ENCODE measurements at regions not wholly inside any gene's neighbourhood (a gene's known extent, or its start where the extent isn't known, plus 50 kb on each side); places are given as distances from the start of the nearest gene placed in this dataset.

DNA sequence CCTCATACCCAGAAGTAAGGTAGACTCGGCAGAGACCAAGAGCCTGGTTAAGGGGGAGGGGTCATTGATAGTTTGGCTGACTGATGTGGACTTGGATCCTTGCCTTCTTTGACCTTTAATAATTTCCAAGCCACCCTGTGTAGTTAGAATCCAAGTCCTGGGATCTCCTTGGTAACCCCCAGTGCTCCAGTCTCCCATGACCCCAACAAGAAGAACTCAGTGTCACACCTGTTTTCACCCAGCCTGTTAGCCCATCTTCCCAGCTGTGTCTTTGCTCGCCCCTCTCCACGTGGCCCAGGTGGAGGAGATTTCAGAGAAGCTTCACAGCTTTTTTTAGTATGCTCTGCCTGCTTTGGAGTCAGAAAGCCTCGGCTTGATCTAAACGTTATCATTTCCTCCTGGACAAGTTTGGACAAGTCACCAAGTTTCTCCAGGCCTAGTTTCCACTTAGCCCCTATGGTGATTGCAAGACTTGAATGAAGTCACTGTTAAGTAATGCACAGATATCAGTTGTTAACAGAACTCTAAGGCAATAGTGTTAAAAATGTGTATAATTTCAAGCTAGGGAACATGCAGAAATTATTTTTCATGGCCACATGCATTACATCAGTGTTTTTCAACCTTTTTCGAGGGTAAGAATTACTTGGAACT is 170.0 kb downstream of the TMEM38B start:
- DNase-seq, result no peak

DNA sequence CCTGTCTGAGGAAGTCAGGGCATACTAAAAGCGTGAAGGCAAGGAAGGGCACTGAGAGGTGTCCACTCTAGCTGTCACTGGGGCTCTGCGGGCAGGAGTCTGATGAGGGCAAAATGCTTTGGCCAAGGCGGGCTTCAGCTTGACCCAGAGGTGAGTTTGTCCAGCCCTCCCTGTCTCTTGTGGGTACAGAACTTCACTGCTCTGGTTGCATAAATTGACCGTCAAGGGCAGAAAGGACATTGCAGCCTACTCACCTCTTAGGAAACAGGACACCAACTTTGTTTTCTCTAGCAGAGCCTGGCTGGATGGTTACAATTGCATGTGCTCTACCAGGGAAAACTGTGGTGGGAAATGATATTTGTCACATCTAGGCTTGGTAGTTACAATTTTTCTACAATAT is 170.9 kb downstream of the TMEM38B start:
- no peak for DNase-seq

DNA sequence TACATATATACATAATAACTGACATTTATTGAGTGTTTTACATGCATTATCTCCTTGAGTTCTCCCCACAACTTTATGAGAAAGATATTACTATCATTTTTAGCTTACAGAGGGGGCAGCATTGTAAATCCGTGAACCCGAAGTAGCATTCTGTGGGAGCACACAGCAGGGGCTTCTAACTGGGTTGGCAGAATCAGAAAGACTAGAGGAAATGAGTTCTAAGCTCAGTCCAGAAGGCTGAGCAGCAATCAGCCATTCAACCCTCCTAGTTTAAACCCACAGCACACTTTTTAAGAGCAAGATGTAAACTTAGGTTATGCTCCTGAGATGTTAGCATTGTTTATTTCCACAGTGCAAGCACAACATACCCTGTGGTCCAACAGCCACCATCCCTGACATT is 177.2 kb downstream of the TMEM38B start:
- no peak for DNase-seq

DNA sequence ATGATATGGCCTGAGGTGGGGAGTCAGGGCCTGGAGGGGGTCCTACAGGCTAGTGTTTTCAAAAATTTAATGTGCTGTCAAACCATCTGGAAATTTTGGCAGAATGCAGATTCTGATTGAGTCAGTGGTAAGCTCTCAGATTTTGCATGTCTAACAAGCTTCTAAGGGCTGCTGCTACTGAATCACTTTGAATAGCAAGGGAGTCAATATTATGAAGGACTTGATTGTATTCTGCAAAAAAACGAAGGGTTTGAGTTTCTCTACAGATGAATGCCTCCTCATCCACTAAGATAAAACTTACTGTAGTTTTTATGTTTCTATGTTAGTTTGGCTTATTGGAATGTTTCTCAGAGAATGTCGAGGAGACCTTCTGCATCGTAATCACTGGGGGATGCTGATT is 179.5 kb downstream of the TMEM38B start:
- DNase-seq, result no peak

DNA sequence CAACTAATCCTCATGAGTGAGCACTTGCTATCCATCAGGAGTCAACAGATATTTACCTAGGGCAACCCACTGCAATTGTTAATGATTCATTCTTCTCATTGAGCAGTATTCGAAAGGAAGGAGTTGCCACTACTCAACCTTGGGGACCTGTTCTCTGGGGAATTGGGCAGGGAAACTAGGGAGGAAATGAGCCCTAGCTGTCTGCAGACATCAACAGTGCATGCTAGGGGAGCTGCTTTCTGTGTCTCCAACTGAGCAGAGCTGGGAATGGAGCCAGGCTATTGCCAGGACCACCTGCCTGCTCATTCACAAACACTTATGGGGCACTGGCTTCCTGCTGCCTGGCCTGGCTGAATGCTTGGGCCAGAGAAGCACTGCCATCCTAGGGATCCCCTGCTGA is 183.4 kb downstream of the TMEM38B start:
- no peak for DNase-seq

DNA sequence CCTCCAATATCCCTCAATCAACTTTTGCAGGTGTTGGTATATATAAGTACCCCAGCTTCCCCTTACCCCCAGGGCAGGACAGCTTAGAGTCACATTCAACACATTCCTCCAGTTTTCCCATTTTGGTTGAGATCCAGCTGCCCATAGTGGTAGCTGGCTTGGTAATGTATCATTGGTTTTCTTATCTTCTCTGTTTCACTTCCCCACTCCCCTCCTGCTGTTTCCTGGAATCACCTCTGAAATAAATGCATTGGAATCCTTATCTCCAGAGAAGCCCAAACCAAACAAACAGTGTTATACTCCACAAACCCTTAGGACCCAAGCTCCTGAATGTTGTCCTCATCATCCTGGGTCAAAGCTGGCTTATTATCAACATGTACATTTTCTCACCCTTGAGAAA is 184.8 kb downstream of the TMEM38B start:
- no peak for DNase-seq

DNA sequence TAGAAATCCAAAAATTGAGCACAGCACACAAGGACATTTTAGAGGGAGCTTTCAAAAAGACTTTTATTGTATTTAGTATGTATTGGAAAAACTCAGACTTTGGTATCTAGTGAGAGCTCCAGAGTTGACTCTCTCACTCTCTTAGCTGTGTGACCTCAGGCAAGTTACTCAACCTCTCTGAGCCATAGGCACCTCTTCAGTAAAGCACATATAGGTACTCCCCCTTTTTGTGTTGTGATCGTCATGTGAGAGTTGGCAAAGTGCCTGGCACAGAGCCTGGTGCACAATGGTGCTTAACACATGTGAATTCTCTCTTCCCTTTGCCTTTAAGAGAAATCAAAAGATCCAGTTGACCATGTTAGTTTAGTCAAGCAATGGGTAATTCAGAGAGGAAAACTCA is 186.2 kb downstream of the TMEM38B start:
- DNase-seq, result no peak

DNA sequence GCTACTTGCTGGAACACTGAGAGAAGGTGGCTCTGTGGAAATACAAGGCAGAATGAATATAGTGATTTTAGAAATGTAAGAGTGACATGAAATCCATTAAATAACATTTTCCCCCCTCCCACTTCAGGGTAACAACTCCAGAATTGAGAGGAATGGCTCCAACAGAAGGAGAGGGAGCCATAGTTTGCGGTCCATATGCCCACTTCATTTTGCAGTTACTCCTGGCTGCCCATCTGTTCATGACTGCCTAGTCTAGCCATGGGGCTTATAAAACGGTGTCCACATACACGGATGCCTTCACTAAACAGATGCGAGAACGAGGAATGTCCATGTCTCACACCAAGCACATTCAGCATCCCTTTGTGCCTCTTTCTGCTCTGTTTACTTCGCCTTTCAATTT is 186.7 kb downstream of the TMEM38B start:
- DNase-seq, result no peak

DNA sequence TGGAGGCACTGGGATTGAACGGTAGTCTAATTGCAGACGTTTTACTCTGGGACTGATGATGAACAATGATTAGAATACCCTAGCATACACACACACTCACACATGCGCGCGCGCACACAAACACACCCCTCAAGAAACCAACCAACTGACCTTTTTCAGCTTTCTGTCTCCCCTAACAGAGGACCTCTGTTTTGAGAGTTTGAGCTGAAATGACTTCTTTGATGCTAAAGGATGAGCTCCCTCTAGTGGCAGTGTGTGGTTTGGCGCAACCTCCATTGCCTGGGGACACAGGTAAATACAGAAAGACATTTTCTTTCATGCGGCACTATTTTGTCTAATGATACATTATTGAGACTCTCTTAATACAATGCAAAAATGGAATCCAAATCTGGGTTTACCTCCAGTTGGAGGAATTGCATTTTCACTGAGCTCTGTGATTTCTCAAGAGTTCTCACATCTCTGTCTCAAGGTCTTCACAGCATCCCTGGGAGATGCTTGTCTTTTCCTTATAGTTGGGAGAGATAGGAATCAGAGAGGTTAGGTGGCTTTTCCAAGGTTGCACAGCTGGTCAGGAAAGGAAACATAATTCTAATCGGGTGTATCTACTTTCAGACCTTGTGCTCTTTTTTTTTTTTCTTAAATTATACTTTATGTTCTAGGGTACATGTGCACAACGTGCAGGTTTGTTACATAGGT is 187.5 kb downstream of the TMEM38B start:
- DNase-seq, result peak; percentile 71 to 81 (median 75)

DNA sequence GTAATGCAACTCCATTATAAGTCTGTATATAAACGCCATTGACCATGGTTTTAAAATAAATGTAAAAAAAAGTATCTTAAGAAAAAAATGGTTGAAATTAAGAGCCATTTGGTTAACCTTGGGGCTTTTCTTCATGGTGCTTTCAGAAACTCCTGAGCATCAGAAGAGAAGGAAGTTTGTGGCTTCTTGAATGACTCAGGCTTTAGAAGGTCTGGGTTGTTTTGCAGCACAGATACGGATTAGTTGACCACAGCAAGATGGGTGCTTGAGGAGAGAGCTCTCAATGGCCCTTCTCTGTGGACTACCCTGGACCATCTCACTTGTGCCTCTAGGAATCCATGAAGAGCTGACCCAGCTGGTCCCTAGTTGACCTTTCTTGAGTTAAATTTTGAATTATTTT is 189.5 kb downstream of the TMEM38B start:
- peak; percentile 25 to 54 (median 31) for DNase-seq

DNA sequence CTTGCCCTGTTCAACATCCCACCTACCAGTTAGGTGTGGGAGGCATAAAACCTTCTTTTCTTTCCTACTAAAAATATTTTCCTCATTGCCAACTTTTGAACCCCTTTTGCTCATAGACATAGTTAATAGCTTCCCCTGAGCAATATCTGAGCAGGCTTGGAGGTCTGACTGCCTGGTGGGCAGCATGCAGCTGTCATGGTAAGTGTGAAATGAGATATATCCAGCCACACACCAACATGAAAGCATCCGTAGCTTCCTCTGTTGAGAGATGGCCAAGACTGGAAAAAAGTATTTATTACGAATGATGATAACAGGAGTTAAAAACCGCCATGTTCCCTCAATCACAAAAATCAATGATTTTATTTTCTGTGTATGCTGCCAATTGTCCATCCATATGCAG is 190.1 kb downstream of the TMEM38B start:
- no peak for DNase-seq

DNA sequence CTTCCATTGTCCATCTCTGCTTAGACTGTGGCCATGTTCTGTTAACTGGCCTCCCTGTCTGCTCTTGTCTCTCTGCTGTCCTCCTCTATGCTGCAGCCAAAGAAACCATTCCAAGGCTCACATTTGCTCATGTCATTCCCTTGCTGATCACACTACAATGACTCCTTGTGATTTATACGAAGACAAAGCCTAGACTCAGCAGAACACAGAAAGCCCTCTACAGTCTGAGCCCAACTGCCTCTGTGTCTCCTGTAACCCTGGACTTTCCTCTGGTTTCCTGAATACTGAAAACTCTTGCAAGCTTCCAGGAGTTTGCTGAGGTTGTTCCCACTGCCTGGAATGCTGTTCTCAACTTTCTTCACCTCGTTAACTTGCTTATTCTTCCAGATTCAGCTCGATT is 191.8 kb downstream of the TMEM38B start:
- DNase-seq, result no peak

DNA sequence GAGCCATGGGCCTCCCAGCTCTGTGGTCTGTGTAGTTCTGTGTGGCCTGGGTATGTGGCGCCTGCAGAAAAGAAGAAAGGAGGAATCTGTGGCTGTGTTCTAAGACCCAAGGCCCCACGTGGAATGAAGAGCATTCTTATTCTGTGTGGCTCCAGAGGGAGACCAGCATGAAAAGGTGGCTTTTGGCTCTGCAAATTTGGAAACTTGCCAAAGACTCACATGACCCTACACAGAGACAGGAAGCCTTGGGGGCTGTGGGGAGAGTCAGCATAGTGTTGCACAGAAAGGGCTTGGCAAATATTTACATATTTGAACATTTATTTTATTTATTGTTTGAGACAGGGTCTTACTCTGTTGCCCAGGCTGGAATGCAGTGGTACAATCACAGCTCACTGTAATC is 193.3 kb downstream of the TMEM38B start:
- DNase-seq, result no peak

DNA sequence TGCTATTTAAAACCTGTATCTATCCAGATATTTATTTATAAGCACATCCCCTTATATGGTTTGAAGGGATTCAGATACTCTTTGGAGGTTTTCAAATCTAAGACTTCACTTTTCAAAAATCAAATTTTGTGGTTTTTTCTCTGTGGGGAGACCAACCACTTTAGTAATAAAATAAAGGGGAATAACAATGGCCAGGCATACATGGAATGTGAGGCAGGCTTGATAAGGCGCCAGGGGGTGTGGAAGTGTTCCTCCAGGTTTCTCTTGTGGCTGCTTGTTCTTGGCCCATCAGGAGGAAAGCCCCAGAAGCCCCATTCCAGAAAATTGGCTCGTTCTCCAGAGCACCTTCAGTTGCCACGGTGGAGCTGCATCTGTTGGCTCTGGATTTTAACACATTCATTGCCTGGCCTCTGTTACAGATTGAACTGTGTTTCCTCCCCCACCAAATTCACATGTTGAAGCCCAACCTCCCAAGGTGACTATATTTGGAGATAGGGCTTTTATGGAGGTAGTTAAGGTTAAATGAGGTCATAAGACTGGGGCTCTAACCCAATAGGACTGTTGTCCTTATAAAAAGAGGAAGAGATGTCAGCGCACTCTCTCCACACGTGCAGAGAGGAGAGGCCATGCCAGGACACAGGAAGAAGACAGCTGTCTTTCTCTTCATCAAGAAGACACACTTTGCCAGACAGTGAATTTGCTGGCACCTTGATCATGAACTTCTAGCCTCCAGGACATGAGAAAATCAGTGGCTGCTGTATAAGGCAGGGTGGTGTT is 195.9 kb downstream of the TMEM38B start:
- DNase-seq, result peak in 2 of 3 donors; percentile 7 to 18

DNA sequence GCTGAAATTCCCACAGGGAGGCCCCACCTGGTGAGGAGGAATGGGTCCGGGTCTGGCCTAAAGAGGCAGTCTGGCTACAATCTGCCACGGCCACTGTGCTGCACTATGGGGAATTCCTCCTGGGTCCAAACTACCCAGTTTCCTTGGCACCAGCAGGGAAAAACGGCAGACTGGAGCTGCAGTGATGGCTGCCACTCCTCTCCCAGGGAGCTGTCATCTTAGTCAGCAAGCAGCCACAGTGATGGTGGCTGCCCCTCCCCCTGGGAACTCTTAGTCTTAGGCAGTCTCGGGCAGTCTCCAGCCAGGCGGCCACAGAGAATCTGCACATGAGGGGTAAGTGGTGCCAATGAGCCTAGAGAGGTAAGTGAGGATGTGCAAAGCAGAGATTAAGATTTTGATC is 205.8 kb downstream of the TMEM38B start:
- DNase-seq, result no peak

DNA sequence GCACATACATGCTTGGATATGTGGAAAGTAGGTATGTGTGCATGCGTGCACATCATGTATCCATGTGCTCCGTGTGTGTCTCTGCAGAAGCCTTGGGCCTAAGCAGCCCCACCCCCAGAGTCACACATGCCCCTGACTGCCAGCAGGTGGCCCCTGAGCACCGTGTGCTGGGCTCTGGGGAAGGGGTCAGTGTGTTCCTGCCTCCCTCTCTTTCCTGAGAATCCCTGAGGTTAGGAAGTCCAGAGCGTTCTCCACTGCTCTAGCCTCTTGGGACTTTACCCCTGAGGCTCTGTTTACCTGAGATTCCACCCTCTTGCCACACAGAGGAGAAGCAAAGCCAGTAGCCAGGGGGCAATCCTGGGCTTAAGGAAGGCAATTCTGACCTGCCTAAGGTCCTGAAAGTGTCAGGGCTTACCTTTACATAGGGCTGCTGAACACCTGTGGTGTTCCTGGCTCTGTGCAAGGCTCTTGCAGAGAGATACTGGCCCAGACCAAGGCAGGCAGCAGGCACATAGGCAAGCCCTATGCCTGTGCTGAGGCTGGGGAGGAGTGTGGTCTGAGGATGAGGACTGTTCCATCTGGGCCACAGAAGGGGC is 207.3 kb downstream of the TMEM38B start:
- DNase-seq, result peak in 2 of 3 donors; percentile 9 to 13

DNA sequence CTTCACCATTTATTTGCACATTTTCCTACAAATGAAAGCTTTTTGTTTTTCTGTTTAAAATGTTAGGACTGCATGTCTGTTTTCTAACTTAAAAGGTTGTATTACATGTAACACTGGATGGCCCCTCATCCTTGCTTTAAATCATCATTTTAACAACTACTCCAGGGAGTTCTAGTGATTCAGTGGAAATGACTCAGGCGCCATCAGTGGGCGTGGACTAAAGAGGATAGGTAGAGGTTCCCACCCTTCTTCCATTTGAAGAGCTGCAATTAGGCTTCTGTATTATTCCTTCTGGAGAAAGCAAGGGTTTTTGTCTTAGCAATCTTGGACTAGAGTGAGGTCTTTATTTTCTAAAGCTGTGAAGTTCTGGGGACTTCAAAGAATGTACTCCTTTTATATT is 213.7 kb downstream of the TMEM38B start:
- DNase-seq, result peak in 2 of 3 donors; percentile 9 to 22

DNA sequence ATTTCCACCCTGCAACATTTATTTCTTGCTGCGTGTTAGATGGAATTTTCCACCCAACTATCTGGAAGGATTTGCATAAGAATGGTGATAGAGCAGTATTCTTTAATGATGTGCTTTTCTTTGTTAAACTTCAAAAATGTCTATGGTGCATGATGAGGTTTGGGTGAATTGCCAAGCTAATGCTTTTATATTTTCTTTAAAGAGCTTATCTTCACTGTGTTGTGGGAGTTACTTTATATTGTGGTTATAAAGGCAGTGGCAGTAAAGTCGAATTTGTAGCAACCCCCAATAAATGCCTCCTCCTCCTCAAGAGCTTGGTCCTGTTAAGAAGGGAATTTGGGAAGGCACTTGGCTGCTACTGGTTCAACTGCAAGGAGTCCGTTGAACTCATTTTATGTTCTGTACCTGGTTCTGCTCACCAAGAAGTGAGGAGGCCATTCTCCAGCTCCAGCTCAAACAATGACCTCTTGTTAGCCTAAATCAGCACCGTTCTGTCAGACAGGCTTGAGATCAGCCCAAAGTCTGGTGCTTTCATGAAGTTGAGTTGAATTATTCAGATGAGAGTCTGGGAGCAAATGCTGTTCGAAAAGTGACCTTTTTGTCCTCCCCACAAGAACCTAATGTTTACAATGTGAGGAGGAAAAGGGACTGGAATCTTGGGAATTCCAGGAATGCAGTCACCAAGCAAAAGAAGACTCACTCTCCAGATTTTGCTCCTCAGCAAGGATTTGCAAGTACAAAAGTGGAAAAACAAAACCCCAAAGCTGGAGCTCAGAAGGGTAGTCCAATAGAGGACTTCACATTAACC is 217.0 kb downstream of the TMEM38B start:
- DNase-seq, result no peak

DNA sequence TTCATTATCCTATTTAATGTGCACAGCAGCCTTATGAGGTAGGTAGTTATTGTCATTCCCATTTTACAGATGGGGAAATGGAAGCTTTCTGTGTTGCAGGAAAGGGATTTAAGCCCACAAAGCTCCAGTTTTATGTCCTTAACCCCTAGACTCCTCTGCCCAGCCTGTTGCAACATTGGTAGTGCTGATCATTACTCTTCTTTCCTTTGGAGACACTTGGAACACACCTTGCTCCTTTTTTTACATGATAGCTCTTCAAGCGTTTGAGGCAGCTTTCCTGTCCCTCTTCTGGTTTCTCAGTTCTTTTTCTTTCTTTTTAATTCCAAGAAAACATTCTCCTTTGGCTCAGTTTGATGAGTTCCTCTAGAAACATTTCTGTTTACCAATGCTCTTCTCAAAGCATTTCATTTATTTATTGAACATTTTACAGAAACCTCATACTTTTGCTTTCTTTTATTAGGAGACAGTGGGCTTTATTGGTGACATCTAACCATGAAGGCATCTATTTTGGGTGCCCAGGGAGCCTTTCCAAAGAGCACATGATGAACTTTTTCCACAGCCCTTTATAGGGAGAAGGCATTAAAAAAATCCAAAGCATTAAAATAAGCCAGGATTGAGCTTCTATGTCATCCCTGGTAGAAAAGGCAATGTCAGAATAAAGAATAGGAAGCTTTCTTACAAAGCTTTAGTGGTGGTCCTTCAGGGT is 218.0 kb downstream of the TMEM38B start:
- DNase-seq, result no peak

DNA sequence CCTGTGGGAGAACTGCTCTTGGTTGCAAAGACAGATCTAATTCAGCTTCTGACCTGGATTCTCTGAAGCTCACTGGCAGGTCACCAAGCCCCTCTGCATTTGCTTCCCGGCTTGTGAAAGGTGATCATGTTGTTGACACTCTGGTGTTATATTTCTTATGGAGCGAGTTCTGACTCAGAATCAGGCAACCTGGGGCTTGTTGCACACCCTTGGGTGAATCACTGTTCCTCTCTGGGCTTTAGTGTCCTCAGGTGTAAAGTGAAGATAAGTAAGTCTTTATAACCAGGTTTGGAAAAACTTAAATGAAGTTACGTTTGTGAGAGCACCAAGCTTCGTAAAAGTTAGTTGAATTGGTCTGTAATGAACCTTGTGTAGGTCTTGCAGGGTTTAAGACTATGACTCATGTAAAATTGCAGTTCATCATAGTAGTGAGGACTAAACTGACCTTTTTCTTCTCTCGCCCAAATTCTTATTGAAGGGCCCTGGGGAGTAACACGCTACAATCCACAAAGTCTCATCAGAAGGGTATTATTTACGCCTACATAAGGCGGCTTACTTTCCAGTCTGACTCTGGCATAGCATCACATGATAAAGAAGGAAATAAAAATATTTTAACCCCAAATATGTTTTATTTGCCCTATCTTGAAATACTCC is 218.6 kb downstream of the TMEM38B start:
- DNase-seq, result no peak

DNA sequence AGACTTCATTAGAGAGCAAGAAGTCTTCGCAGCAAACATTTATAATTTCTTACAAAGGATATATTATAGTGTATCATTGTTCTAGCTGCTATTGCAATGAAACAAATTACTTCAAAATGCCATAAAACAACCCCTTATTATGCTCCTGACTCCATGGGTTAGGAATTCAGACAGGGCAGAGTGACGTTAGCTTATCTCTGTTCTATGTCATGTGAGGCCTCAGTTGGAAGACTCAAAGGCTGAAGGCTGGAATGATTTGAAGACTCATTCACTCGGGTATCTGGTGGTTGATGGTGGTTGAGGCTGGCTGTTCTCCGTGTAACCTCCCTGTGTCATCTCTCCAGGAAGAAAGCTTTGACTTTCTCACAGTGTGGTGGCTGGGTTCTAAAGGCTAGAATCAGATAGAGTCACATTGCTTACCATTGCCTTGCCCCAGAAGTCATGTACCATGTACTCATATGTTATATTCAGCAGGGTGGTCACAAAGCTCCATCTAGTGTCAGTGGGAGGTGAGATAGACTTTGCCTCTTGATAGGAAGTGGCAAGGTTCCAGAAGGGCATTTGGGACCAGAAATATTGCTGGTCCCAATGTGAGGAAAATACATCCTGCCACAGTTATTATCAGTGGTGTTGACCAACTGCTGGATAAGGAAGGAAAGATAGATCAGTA is 226.9 kb downstream of the TMEM38B start:
- DNase-seq, result no peak
